ENCODE measurements at regions not wholly inside any gene's neighbourhood (a gene's known extent, or its start where the extent isn't known, plus 50 kb on each side); places are given as distances from the start of the nearest gene placed in this dataset.

DNA sequence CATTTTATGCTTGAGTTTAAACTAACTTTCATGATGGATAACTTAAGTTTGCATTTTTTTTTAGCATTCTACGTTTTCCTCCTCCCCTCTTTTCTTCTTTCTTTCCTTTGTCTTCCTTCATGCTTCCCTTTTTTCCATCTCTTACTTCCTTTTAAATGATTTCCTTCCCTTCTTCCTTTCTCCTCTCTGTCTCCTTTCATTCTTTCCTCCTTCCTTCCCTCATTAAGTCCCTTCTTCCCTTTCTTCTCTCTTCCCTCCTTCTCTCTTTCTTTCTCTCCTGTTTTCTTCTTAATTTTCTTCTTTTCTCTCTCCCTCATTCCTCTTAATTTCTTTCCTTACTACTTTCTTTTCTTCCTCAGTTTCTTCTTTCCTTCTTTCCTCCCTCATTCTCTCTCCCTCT is 376.0 kb downstream of the LRIG3 start:
- DNase-seq: no peak

DNA sequence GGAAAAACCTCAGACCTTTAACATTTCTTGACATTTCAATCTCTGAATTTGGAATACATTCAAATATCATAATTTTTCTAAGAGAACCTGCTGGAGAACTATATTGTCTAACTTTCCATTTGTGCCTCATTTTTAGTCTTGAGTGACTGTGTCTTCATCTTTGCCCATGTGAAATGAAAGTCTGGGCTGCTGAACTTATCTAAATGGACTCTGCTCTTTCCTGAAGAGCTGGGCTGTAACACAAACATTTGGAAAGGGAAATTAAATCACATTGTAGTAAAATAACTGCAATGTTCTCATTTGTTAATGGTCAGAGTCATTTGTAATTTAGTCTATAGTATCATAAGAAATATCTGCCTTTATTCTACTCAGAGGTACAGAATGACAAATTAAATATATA is 373.1 kb downstream of the LRIG3 start:
- no peak for DNase-seq

DNA sequence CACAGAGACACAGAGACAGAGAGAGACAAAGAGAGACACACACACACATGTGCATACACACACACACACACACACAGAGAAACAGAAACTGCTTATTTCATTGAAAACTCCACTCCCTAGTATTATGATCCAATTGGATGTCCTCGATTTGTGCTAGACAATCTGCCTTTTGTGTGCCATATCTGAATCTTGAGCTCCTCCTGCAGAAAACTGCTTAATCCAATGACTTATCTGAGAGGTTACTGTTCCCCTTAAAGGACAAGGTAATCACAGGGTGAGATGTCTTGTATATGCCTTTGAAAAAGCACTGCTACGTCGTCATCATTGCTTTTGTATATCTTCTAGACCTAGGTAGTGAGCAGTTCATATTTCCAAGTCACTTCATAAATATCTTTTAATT is 371.5 kb downstream of the LRIG3 start:
- DNase-seq: no peak

DNA sequence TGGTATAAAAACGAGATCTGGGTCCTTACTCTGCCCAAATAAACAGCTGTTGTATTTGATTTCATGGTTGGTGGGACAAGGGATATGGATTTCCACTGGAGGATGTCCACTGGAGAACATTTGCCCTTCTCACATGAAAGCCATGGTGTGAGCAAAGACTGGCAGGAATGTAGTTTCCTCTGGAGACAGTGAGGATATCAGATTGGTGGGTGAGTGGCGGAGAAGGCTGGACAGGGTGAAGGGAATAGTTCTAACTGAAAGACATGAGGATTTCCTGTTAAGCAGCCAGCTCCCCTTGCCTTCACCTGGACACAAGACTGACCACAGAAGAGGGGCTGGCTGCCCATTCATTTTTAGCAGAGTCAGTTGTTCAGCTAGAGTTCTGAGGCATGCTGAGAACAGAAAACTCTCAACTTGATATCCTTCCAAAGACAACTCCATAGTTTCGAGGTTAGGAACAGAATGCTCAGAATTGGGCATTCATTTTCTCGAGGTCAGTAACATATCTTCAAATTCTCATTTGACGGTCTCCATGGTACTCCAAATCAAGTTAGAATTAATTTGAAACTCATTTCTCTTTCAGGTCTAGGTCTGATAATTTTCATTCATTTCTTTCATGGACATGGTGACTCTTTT is 365.7 kb downstream of the LRIG3 start:
- DNase-seq: no peak

DNA sequence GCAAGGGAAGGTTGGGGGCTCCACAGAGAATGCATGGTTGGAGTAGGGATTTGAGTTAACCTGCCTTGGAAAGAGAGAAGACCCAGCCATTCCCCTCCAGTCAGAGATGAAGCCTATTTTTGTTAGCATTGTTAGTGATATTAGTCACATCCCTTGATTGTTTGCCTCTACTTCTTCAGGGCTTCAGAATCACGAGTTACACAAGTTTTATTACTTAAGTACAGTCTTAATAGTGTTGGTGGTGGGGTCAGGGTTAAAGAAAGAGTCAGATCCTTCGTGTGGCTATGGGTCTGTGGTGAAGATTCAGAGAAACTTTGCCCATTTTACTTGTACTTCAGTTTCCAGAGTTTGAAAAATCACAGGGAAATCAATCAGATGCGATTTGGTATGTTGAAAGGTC is 363.1 kb downstream of the LRIG3 start:
- no peak for DNase-seq

DNA sequence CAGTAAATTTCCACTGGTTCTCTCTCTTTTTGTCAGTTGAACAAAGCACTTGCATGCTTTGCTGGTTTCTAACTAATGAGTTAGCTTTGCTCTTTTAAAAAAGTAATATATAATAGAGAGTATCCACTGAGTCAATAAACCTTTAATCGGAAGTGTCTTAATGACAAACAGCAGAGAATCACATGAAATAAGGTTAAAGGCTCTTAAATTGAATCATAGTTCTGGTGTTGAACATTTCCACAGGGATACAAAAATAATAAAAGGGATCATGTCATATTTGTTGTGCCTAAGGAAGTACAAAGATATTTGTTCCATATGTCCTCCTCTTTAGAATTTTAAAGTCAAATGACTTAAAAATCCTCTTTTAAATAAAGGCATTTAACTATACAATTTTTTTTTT is 362.6 kb downstream of the LRIG3 start:
- no peak for DNase-seq

GRCh38 chr12:58563621-58564020 is 356.7 kb downstream of the LRIG3 start:
- DNase-seq: no peak

GRCh38 chr12:58564721-58565120 is 355.6 kb downstream of the LRIG3 start:
- DNase-seq: no peak

- DNase-seq: no peak
Observed at GRCh38 chr12:58566599-58566998, 353.7 kb downstream of the LRIG3 start.

DNA sequence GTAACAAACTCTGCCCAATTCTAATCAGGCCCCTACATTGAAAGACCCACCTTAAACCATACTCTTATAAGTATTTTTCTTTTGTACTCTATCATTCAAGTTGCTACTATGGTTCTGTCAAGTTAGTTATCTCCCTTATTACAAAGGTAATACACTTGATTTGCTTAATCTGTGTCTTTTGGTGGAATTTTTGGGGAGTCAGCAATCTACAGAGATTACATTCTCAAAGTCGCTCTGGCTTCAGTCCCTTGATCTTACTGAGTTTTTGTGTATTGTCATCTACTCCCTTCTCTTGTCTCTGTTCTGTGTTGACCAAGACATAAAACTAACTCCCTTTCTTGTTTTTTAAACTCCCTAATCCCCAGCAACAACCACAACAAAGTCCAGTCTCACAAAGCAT is 353.1 kb downstream of the LRIG3 start:
- DNase-seq: no peak

DNA sequence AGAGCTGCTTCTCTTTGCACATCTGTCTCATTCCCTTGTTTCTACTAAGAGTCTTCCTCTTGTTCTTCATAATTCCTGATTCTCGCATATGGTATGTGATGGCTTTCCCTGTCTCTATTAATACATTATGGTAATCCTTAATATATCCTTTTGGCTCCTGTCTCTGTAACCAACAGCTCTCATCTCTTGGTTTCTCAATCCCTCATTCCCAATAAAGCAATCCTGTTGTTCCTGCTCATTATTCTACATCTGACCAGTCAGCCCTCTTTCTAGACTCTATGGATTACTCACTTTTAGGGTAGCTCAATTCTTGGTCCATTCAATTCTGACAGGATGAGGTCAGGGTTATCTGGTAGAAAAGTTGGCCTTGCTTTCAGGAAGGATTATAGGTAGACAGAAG is 349.9 kb downstream of the LRIG3 start:
- no peak for DNase-seq

GRCh38 chr12:58575256-58575655 is 345.0 kb downstream of the LRIG3 start:
- peak; percentile 93 for DNase-seq

GRCh38 chr12:58576081-58576480 is 344.2 kb downstream of the LRIG3 start:
- no peak for DNase-seq

GRCh38 chr12:58576916-58577315 is 343.4 kb downstream of the LRIG3 start:
- DNase-seq: no peak

GRCh38 chr12:58580095-58580494 is 340.2 kb downstream of the LRIG3 start:
- no peak for DNase-seq

DNA sequence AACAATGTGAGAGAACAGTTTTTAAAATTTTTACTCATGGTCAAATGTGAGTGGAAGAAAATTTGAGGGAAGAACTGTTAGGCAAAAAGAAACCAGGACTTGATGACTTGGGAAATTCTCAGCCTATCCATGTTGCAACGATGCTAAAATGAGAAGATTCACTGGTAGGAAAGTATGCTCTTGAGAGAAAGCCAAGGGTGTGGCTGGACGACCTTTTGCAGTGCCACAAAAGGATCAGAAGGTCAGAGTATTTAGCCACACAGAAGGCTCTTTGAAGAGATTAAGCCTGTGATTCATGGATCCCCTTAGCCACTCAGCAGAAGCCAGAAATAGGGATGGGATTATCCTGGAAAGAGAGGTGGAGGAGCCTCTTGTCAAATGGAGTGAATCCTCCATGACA is 336.8 kb downstream of the LRIG3 start:
- no peak for DNase-seq

DNA sequence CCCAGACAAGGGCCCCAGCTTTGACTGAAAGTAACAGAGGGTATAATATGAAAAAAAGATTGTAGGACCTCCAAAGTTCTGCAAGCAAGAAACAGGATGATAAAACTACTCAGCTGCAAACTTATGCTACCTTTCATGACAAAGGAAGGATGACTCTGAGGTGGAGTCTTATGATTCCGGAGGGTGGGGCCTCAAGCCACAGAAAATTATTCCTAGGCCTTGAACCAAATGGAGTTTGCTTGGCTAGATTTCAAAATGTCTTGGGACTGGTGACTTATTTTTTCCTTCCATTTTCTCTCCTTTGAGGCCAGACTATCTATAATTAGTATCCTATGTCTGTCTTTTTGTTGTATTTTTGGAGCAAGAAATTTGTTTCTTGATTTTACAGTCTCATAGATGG is 336.4 kb downstream of the LRIG3 start:
- DNase-seq: no peak

GRCh38 chr12:58584880-58585279 is 335.4 kb downstream of the LRIG3 start:
- DNase-seq: no peak

- no peak for DNase-seq
Observed at GRCh38 chr12:58586762-58587161, 333.5 kb downstream of the LRIG3 start.

GRCh38 chr12:58588770-58589169 is 331.5 kb downstream of the LRIG3 start:
- no peak for DNase-seq

GRCh38 chr12:58592475-58593207 is 327.7 kb downstream of the LRIG3 start:
- no peak for DNase-seq

- DNase-seq: no peak
Observed at GRCh38 chr12:58593557-58594304, 326.6 kb downstream of the LRIG3 start.

- no peak for DNase-seq
Observed at GRCh38 chr12:58596381-58596780, 323.9 kb downstream of the LRIG3 start.

- DNase-seq: no peak
Observed at GRCh38 chr12:58601529-58601928, 318.8 kb downstream of the LRIG3 start.

All from OCI-M1 (cell line).